Keratinocyte (primary cell): ENCODE measurements at regions not wholly inside any gene's neighbourhood (a gene's known extent, or its start where the extent isn't known, plus 50 kb on each side); places are given as distances from the start of the nearest gene placed in this dataset.
A peak's percentile ranks its signal among the peaks of the same experiment; 100 is the strongest.

Source experiments
- DNase-seq: peaks from one replicate; pipeline ENCODE4 v3.0.0-alpha.2; 2011; ENCODE audit warnings: low read depth, missing footprints, low spot score
- FAIRE-seq: peaks from 2 replicates; lab custom pipeline; 2011; peaks lifted over from hg19 to GRCh38; lab: Jason Lieb, UNC
- H2AFZ ChIP-seq: 2 replicates; pipeline ENCODE4 v1.6.0; 2012; ENCODE audit warnings: low read length, control low read depth, inconsistent platforms; ENCODE audit not compliant: control insufficient read depth
- H3K27ac ChIP-seq: 2 replicates; pipeline ENCODE4 v1.5.1; 2011; ENCODE audit warnings: low read length; ENCODE audit not compliant: control insufficient read depth, insufficient read depth
- H3K27me3 ChIP-seq: 3 replicates; pipeline ENCODE4 v1.6.0; 2011; ENCODE audit warnings: low read length; ENCODE audit not compliant: control insufficient read depth, insufficient read depth; ENCODE audit errors: extremely low read depth
- H3K36me3 ChIP-seq, 2 experiments: 2 replicates in 1 of 2; 3 replicates in 1 of 2; pipeline ENCODE4 v1.5.1; 2011; ENCODE audit warnings: low read length in 2 of 2, mild to moderate bottlenecking in 1 of 2; ENCODE audit not compliant: control insufficient read depth in 2 of 2, insufficient read depth in 2 of 2; ENCODE audit errors: extremely low read depth in 1 of 2
- H3K4me1 ChIP-seq: 3 replicates; pipeline ENCODE4 v1.5.1; 2011; ENCODE audit warnings: low read length; ENCODE audit not compliant: control insufficient read depth, insufficient read depth; ENCODE audit errors: extremely low read depth
- H3K4me2 ChIP-seq: 3 replicates; pipeline ENCODE4 v1.6.0; 2011; ENCODE audit warnings: low read depth, low read length; ENCODE audit not compliant: control insufficient read depth, insufficient read depth; ENCODE audit errors: extremely low read depth
- H3K4me3 ChIP-seq, 3 experiments: fragments of 200-600 bp in 1 of 3; sonication (generic) in 1 of 3; 2 replicates in 2 of 3; 3 replicates in 1 of 3; pipeline ENCODE4 v1.5.1; 2011 to 2016; ENCODE audit warnings: low read length in 3 of 3, mild to moderate bottlenecking in 3 of 3, control low read depth in 2 of 3, inconsistent platforms in 1 of 3, low read depth in 1 of 3, mixed read lengths in 1 of 3, mixed run types in 1 of 3, moderate library complexity in 1 of 3; ENCODE audit not compliant: control insufficient read depth in 2 of 3, insufficient read depth in 2 of 3; ENCODE audit errors: extremely low read depth in 1 of 3
- H3K79me2 ChIP-seq: 2 replicates; pipeline ENCODE4 v1.6.0; 2012; ENCODE audit warnings: low read length; ENCODE audit not compliant: control insufficient read depth, insufficient read depth
- H3K9ac ChIP-seq: 3 replicates; pipeline ENCODE4 v1.6.0; 2011; ENCODE audit warnings: low read length; ENCODE audit not compliant: control insufficient read depth, insufficient read depth; ENCODE audit errors: extremely low read depth
- H3K9me1 ChIP-seq: 3 replicates; pipeline ENCODE4 v1.6.0; 2011; ENCODE audit warnings: low read length; ENCODE audit not compliant: control insufficient read depth, insufficient read depth; ENCODE audit errors: extremely low read depth
- H3K9me3 ChIP-seq: 2 replicates; pipeline ENCODE4 v1.5.1; 2012; ENCODE audit warnings: low read depth, low read length; ENCODE audit not compliant: control insufficient read depth
- H4K20me1 ChIP-seq: 3 replicates; pipeline ENCODE4 v1.6.0; 2011; ENCODE audit warnings: low read length; ENCODE audit not compliant: control insufficient read depth, insufficient read depth; ENCODE audit errors: extremely low read depth
- EZH2 ChIP-seq: IDR thresholded peaks from one replicate; pipeline ENCODE4 v1.6.1; 2012; ENCODE audit warnings: inconsistent platforms, mild to moderate bottlenecking, low read length, moderate library complexity
- dilution Hi-C: fragments of 300-500 bp; cut with MboI; formaldehyde crosslinking; loops from one replicate; pipeline ENCODE4 v1.7.0; 2020; ENCODE audit warnings: low sequenced_read_pairs; ENCODE audit not compliant: extremely low pct_ligation_motif_present
- TF ChIP-seq, protein P1 (sequence below), 3 experiments: IDR thresholded peaks in 1 of 3; conservative IDR thresholded peaks in 1 of 3; optimal IDR thresholded peaks in 1 of 3; 2 replicates in 2 of 3; 3 replicates in 1 of 3; pipeline versions ENCODE3 to v1.5.1; 2011; ENCODE audit warnings: low read length in 3 of 3, mild to moderate bottlenecking in 3 of 3, moderate library complexity in 2 of 3, control low read depth in 1 of 3, inconsistent platforms in 1 of 3; ENCODE audit not compliant: insufficient read depth in 2 of 3; ENCODE audit errors: extremely low read depth in 1 of 3

DNA sequence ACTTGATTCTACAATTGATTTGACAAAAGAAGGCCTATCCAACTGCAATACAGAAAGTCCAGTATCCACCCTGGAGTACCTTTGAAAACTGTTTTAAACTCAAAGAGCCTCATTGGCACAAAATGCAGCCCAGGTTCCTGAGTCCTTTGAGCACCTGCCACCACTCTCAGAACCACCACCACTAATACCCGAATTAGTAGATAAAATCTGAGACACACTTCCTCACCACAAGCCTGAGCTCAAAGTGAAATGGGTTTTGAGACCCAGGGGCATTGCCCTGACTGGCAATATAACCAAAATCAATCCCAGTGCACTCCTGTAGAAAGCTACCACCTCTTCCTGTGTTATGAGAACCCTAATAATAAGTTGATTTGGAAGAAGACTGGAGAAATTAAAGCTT is 215.7 kb downstream of the CSNK2A3 start:
- Histone ChIP-seq H3K36me3 (no peaks in the 10 kb centered on the region), H3K27me3 (no peaks in the 10 kb centered on the region), H3K4me1 (peaks cover 9% of the 10 kb centered on the region), H3K9me3 (no peaks in the 10 kb centered on the region), H3K4me2 (no peak overlapping the region), H3K27ac (no peak overlapping the region), H4K20me1 (no peaks in the 10 kb centered on the region), H3K79me2 (no peaks in the 10 kb centered on the region), H3K4me3 (no peak overlapping the region), H2AFZ (no peak overlapping the region), H3K9me1 (no peaks in the 10 kb centered on the region), H3K9ac (no peak overlapping the region)
- dilution Hi-C loops = no loop called here
- no peak for FAIRE-seq
- no peak for TF ChIP-seq EZH2
- TF ChIP-seq, protein P1, sequence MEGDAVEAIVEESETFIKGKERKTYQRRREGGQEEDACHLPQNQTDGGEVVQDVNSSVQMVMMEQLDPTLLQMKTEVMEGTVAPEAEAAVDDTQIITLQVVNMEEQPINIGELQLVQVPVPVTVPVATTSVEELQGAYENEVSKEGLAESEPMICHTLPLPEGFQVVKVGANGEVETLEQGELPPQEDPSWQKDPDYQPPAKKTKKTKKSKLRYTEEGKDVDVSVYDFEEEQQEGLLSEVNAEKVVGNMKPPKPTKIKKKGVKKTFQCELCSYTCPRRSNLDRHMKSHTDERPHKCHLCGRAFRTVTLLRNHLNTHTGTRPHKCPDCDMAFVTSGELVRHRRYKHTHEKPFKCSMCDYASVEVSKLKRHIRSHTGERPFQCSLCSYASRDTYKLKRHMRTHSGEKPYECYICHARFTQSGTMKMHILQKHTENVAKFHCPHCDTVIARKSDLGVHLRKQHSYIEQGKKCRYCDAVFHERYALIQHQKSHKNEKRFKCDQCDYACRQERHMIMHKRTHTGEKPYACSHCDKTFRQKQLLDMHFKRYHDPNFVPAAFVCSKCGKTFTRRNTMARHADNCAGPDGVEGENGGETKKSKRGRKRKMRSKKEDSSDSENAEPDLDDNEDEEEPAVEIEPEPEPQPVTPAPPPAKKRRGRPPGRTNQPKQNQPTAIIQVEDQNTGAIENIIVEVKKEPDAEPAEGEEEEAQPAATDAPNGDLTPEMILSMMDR (optimal IDR thresholded peaks at IDR 0.05 in 1 of 3, IDR thresholded peaks at IDR 0.05 in 1 of 3, conservative IDR thresholded peaks at IDR 0.05 in 1 of 3; ENCODE audit: extremely low read depth in 1 of 3, insufficient read depth in 2 of 3, low read length in 3 of 3) = no peak
- DNase-seq = no peak

DNA sequence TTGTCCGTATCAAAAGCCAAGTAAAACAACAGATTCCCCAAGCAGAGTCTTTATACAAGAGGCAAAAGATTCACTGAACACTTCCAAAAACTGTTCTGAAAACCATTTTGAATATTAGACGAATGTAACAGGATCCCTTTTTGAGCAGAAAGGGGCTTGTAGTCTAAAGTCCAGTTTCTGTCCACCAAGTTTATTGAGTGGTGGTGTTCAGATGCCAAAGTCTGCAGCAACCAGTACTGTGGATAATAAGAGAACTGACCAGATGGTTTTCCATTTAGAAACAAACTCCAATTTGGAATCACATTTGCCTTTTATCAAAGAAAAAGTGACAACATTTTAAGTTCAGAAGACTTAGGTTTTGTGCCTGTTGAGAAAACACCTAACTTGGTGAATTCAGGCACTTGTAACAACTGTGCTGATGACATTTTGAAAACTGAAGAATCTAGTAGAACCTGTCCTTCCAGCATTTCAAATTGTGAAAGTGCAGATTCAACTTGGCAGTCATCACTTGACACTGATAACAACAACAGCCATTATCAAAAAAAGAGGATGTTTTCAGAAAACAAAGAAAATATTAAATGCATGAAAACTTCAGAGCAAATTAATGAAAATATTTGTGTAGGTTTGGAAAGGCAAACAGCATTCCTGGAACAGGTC is 217.1 kb downstream of the CSNK2A3 start:
- no peaks in the 10 kb centered on the region for H3K9me1 ChIP-seq
- DNase-seq (no peak), FAIRE-seq (no peak)
- dilution Hi-C loops = no loop called here
- no peaks in the 10 kb centered on the region for H3K27me3 ChIP-seq
- no peaks in the 10 kb centered on the region for H3K36me3 ChIP-seq
- TF ChIP-seq EZH2 = no peak
- TF ChIP-seq, protein P1 (optimal IDR thresholded peaks at IDR 0.05 in 1 of 3, IDR thresholded peaks at IDR 0.05 in 1 of 3, conservative IDR thresholded peaks at IDR 0.05 in 1 of 3; ENCODE audit: extremely low read depth in 1 of 3, insufficient read depth in 2 of 3, low read length in 3 of 3) = no peak
- no peak overlapping the region for H2AFZ ChIP-seq
- H4K20me1 ChIP-seq = no peaks in the 10 kb centered on the region
- H3K4me3 ChIP-seq = no peak overlapping the region
- H3K79me2 ChIP-seq = no peaks in the 10 kb centered on the region
- peaks cover 9% of the 10 kb centered on the region for H3K4me1 ChIP-seq
- no peak overlapping the region for H3K27ac ChIP-seq
- H3K4me2 ChIP-seq = peak overlapping the region; percentile 34
- no peak overlapping the region for H3K9ac ChIP-seq
- no peaks in the 10 kb centered on the region for H3K9me3 ChIP-seq
